Cardiac muscle cell (in vitro differentiated cells and primary cell): ENCODE measurements at regions not wholly inside any gene's neighbourhood (a gene's known extent, or its start where the extent isn't known, plus 50 kb on each side); places are given as distances from the start of the nearest gene placed in this dataset.

Source experiments
- DNase-seq, 2 donors: peaks; one replicate each; pipeline versions ENCODE4 v3.0.0 to v3.0.0-alpha.2; 2010 to 2017; ENCODE audit warnings: low read depth in 1 of 2, low spot score in 1 of 2
- H3K27ac ChIP-seq: fragments of 200-600 bp; sonication (generic); 2 replicates; pipeline ENCODE4 v1.5.1; 2016
- H3K27me3 ChIP-seq: fragments of 200-600 bp; sonication (generic); 2 replicates; pipeline ENCODE4 v1.6.0; 2016; ENCODE audit warnings: control low read depth
- H3K36me3 ChIP-seq: fragments of 200-600 bp; sonication (generic); 2 replicates; pipeline ENCODE4 v1.5.1; 2016; ENCODE audit warnings: control low read depth
- H3K4me1 ChIP-seq: fragments of 200-600 bp; sonication (generic); 2 replicates; pipeline ENCODE4 v1.8.1; 2017; ENCODE audit warnings: low read depth, mild to moderate bottlenecking, mixed run types
- H3K4me3 ChIP-seq: fragments of 200-600 bp; sonication (generic); 2 replicates; pipeline ENCODE4 v1.5.1; 2016; ENCODE audit warnings: mild to moderate bottlenecking
- H3K9me3 ChIP-seq: fragments of 200-600 bp; sonication (generic); 2 replicates; pipeline ENCODE4 v1.5.1; 2017; ENCODE audit warnings: low read depth, mild to moderate bottlenecking, control low read depth
- CTCF ChIP-seq: IDR thresholded peaks from 2 replicates; pipeline ENCODE4 v1.5.1; 2012; ENCODE audit warnings: low read depth, mild to moderate bottlenecking, low read length

- H3K27me3 ChIP-seq, result no peaks in the 10 kb centered on the region
- H3K4me1 ChIP-seq, result peaks cover 6% of the 10 kb centered on the region
- H3K9me3 ChIP-seq, result no peaks in the 10 kb centered on the region
- H3K27ac ChIP-seq, result no peak overlapping the region
- H3K4me3 ChIP-seq, result no peak overlapping the region
- TF ChIP-seq CTCF, result no peak
- peak in 1 of 2 donors; percentile 13 for DNase-seq
- no peaks in the 10 kb centered on the region for H3K36me3 ChIP-seq
Measured at GRCh38 chr10:90641731-90642130, 216.1 kb downstream of the HTR7 start.

GRCh38 chr10:90642136-90642535, 215.7 kb downstream of the HTR7 start:
- TF ChIP-seq CTCF, result no peak
- no peak overlapping the region for H3K27ac ChIP-seq
- peak in 1 of 2 donors; percentile 81 for DNase-seq
- H3K4me1 ChIP-seq, result peaks cover 6% of the 10 kb centered on the region
- H3K27me3 ChIP-seq, result no peaks in the 10 kb centered on the region
- H3K36me3 ChIP-seq, result no peaks in the 10 kb centered on the region
- no peaks in the 10 kb centered on the region for H3K9me3 ChIP-seq
- H3K4me3 ChIP-seq, result no peak overlapping the region

- Histone ChIP-seq H3K9me3 (no peaks in the 10 kb centered on the region), H3K27me3 (no peaks in the 10 kb centered on the region), H3K36me3 (no peaks in the 10 kb centered on the region), H3K4me3 (no peak overlapping the region), H3K27ac (no peak overlapping the region), H3K4me1 (peaks cover 6% of the 10 kb centered on the region)
- no peak for TF ChIP-seq CTCF
- DNase-seq, result peak in 1 of 2 donors; percentile 58
Measured at GRCh38 chr10:90642650-90643049, 215.2 kb downstream of the HTR7 start.

GRCh38 chr10:90644165-90644564, 213.7 kb downstream of the HTR7 start:
- no peak overlapping the region for H3K4me3 ChIP-seq
- no peak overlapping the region for H3K27ac ChIP-seq
- no peaks in the 10 kb centered on the region for H3K27me3 ChIP-seq
- H3K4me1 ChIP-seq, result peaks cover 6% of the 10 kb centered on the region
- no peaks in the 10 kb centered on the region for H3K36me3 ChIP-seq
- DNase-seq, result peak in 1 of 2 donors; percentile 59
- TF ChIP-seq CTCF, result no peak
- H3K9me3 ChIP-seq, result no peaks in the 10 kb centered on the region

GRCh38 chr10:90650858-90651257, 207.0 kb downstream of the HTR7 start:
- Histone ChIP-seq H3K27ac (no peak overlapping the region), H3K4me3 (no peak overlapping the region), H3K27me3 (no peaks in the 10 kb centered on the region), H3K4me1 (no peaks in the 10 kb centered on the region), H3K36me3 (no peaks in the 10 kb centered on the region), H3K9me3 (no peaks in the 10 kb centered on the region)
- peak in 1 of 2 donors; percentile 27 for DNase-seq
- no peak for TF ChIP-seq CTCF

GRCh38 chr10:90652519-90652918, 205.3 kb downstream of the HTR7 start:
- Histone ChIP-seq H3K4me3 (no peak overlapping the region), H3K4me1 (no peaks in the 10 kb centered on the region), H3K27me3 (no peaks in the 10 kb centered on the region), H3K27ac (no peak overlapping the region), H3K36me3 (no peaks in the 10 kb centered on the region), H3K9me3 (no peaks in the 10 kb centered on the region)
- TF ChIP-seq CTCF, result peak; percentile 66
- DNase-seq, result peak; percentile 9 to 66
